ENCODE measurements at regions not wholly inside any gene's neighbourhood (a gene's known extent, or its start where the extent isn't known, plus 50 kb on each side); places are given as distances from the start of the nearest gene placed in this dataset.
A peak's percentile ranks its signal among the peaks of the same experiment; 100 is the strongest.

DNA sequence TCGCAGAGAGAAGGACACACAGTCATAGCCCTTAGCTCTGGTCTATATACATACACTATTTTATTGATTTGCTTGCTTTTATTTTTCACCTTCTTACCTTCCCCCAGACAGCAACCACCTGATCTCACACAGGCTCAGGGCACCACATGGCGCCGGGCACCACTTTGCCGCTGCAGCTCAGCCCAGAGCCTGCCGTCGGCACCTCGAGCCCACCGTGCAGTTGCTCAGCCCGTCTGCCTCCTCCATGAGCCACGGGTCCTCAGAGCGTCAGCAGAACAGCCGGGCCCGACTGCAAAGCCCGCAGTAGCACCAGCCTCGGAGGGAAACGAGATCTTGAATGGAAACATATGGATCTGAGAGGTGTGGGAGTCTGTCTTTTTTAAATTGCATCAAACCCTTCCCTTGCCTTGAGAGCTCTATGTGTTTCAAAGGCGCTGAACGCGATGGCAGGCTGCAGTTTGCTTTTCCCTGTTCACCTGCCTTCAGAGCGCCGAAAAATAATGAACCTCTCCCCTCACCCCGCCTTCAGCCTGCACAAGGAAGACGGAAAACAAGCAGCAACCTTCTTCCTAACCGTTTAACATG lies 505.4 kb downstream of the MN1 start:
- H3K4me3 ChIP-seq: no peak overlapping the region
- in situ Hi-C loops (cut with MboI; ENCODE audit: low pct_unique_long_range_greater_than_20kb in 2 of 9, low sequenced_read_pairs in 9 of 9, unreplicated experiment in 9 of 9): no loop called here
- 15 to 100% (median 58%) methylated on average over 1 to 15 of the region's 24 CpGs for WGBS, 10 experiments
- peak overlapping the region; percentile 3 to 10 for H3K27ac ChIP-seq
- peaks cover 57 to 66% of the 10 kb centered on the region in 2 donors for H3K4me1 ChIP-seq (replicated peaks in 1 of 2)
- no peak for ATAC-seq (replicated peaks in 6 of 8)

DNA sequence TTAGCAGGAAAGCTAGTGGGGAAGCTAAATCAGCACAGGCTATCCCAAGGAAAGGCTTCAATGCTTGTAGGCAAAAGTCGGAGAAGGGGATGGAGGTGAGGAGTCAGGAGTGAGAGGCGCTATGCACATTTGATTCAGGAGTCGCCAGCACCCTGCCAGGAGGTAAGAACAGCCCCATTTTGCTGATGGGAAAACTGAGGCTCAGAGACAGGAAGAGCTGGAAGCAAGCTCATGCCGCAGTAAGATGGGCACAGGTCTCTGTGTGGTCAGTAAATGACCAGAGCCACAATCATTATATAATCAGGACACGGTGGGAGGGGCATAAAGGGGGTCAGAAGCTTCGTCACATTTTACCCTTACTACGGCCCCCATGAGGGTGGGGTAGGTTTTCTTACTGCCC lies 504.4 kb downstream of the MN1 start:
- no peak overlapping the region for H3K4me3 ChIP-seq
- no peak for ATAC-seq (replicated peaks in 6 of 8)
- peaks cover 57 to 66% of the 10 kb centered on the region in 2 donors for H3K4me1 ChIP-seq (replicated peaks in 1 of 2)
- WGBS, 10 experiments: 64 to 100% (median 100%) methylated on average over 1 to 2 of the region's 7 CpGs; no CpG with 5 or more reads in 5 of the 10 experiments
- H3K27ac ChIP-seq: peak overlapping the region; percentile 17 to 58
- in situ Hi-C loops (cut with MboI; ENCODE audit: low pct_unique_long_range_greater_than_20kb in 2 of 9, low sequenced_read_pairs in 9 of 9, unreplicated experiment in 9 of 9): no loop called here

DNA sequence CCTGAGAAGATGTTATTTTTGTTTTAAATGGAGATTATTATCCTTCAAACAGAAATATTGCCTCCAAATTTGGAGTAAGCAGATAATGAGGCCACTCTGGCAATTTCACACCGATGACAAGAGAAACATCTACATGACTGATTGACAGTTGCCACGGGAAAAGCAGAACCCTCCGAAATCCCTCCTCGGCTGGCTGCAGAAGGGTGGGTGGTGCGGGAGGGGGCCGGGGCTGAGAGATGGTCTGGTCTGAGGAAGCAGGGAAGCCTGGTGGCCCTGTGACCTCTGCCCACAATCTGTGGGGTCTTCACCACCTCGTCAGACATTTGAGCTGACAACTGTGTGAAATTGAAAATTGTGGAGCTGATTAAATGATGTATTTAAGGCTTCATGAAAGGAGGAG lies 503.2 kb downstream of the MN1 start:
- WGBS, 10 experiments: 14 to 80% (median 65%) methylated on average over 1 to 3 of the region's 7 CpGs; no CpG with 5 or more reads in 7 of the 10 experiments
- in situ Hi-C loops (cut with MboI; ENCODE audit: low pct_unique_long_range_greater_than_20kb in 2 of 9, low sequenced_read_pairs in 9 of 9, unreplicated experiment in 9 of 9): no loop called here
- Histone ChIP-seq H3K4me3 (no peak overlapping the region), H3K4me1 (replicated peaks in 1 of 2) (peaks cover 57 to 66% of the 10 kb centered on the region in 2 donors), H3K27ac (peak overlapping the region; percentile 58 to 62)
- no peak for ATAC-seq (replicated peaks in 6 of 8)

DNA sequence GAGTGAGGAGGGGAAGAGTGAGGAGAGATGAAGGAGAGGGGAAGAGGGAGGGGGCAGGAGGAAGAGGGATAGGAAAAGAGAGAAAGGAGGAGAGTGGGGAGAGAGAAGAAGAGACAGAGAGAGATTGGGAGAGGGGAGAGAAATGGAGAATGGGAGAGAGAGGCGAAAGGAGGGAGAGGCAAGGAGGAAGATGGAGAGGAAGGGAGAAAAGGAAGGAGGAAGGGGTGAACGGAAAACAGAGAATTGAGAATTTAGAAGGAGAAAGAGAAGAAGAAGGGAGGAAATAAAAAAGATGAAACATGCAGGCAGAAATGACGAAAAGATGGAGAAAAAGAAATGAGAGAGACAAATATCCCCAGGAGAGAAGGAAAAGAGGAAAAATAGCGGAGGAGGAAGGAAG lies 502.8 kb downstream of the MN1 start:
- Histone ChIP-seq H3K4me3 (peak overlapping the region in 1 of 5 donors; percentile 11), H3K4me1 (replicated peaks in 1 of 2) (peaks cover 54 to 62% of the 10 kb centered on the region in 2 donors)
- WGBS, 10 experiments: 46 to 100% (median 63%) methylated on average over 1 to 4 of the region's 4 CpGs; no CpG with 5 or more reads in 1 of the 10 experiments

DNA sequence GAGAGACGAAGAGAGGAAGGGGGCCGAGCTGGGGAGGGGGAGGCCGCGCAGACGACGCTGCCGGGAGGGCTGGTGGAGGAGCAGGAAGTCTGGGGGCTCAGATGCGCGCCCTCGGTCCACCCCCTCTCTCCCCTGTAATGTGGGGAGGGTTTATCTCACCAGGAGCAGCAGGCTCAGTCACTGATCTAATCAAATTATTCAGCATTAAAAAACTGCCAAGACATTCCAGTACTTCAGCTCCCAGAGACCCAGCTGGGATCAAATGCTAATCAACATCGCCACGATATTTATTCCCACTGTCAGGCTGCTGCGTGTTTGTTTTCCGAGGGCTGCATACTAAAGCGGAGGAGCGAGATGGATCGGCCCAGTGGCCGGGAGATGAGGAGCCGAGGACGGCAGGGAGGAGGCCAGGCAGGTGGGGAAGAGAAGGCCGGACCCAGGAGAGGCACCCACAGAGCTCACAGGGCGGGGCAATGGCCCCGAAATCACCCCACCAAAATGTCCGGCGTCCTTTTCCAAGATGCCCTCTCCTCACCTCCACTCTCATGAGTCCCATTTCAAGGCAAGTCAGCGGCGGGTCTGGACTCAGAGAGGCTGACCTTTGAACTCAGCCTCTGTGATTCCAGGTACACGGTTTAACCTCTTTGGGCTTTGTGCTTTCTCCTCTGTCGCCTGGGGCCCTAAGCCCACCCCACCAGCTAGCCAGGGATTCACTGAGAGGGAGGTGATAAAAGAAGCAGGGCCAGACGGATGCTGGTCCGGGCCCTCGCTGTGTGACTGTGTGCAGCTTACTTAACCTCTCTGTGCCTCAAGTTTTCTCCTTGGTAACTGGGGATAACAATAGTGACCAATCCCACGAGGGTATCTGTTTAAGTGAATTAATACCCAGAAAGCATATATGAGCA lies 502.1 kb downstream of the MN1 start:
- H3K4me3 ChIP-seq: peak overlapping the region in 1 of 5 donors; percentile 11
- 4 to 85% (median 47%) methylated on average over 1 to 13 of the region's 33 CpGs for WGBS, 10 experiments
- H3K27ac ChIP-seq: peak overlapping the region; percentile 58 to 62
- in situ Hi-C loops (cut with MboI; ENCODE audit: low pct_unique_long_range_greater_than_20kb in 2 of 9, low sequenced_read_pairs in 9 of 9, unreplicated experiment in 9 of 9): no loop called here
- peak in 7 of 8 experiments; percentile 55 to 92 (median 87) for ATAC-seq (replicated peaks in 6 of 8)
- peaks cover 47 to 55% of the 10 kb centered on the region in 2 donors for H3K4me1 ChIP-seq (replicated peaks in 1 of 2)

More for the DNA sequence above, 502.8 kb downstream of the MN1 start:
- in situ Hi-C loops (cut with MboI; ENCODE audit: low pct_unique_long_range_greater_than_20kb in 2 of 9, low sequenced_read_pairs in 9 of 9, unreplicated experiment in 9 of 9): no loop called here
- no peak for ATAC-seq (replicated peaks in 6 of 8)
- peak overlapping the region; percentile 58 to 62 for H3K27ac ChIP-seq

DNA sequence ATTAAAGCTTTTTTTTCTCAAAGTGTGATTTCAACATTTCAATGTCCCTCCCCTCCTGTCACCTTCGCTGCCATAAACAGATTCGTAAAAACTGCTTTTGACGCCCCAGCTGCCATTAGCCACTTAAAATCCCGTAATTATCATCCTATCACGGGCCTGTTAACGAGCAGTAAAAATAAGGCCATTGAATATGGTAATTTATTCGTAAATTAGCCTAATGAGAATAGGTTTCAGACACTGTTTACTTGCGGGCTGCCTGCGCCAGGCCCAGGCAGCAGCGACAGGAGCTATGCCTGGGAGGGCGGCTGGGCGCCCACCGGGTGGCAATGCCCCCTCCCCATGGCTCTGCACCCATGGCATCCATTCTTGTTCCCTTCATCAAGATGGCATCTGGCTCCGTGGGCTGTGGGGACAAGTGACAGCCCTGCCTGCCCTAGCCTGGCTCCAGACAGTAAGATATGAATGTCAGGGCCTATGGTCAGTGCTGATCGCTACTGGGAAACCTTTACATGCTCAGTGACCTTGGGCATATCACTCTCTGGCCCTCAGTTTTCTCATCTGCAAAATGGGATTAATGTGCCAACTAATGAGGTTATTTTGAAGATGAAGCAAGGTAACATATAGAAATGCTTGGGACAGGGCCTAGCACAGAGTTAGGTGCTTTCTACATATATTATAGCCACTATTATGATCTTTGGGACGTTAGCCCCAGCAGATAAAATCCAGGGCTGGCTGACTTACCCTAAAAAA lies 500.8 kb downstream of the MN1 start:
- in situ Hi-C loops (cut with MboI; ENCODE audit: low pct_unique_long_range_greater_than_20kb in 2 of 9, low sequenced_read_pairs in 9 of 9, unreplicated experiment in 9 of 9): no loop called here
- no peak for ATAC-seq (replicated peaks in 6 of 8)
- no peak overlapping the region for H3K4me3 ChIP-seq
- no peak overlapping the region for H3K27ac ChIP-seq
- WGBS, 10 experiments: 31 to 100% (median 80%) methylated on average over 2 to 11 of the region's 16 CpGs; no CpG with 5 or more reads in 2 of the 10 experiments
- peaks cover 42 to 44% of the 10 kb centered on the region in 2 donors for H3K4me1 ChIP-seq (replicated peaks in 1 of 2)

DNA sequence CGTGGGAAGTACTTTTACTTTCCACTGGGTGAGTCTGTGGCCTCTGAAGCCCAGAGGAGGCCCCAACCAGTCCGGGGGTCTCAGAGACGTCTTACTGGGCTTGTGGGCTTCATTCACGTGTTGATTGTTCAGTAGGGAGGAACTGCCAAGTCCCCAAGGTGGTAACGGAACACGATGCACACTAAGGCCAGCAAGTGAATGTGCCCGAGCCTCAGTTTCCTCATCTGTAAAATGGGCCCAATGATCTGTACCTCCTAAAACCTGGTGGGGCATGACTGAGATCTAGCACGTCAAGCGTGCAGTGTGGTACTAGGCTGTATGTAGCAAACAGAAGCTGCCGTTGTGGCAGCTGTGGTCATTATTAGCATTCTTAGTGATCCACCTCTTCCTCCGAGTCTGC lies 499.1 kb downstream of the MN1 start:
- WGBS, 10 experiments: 47 to 81% (median 78%) methylated on average over 2 to 11 of the region's 11 CpGs; no CpG with 5 or more reads in 2 of the 10 experiments
- peaks cover 26 to 28% of the 10 kb centered on the region in 2 donors for H3K4me1 ChIP-seq (replicated peaks in 1 of 2)
- no peak overlapping the region for H3K4me3 ChIP-seq
- in situ Hi-C loops (cut with MboI; ENCODE audit: low pct_unique_long_range_greater_than_20kb in 2 of 9, low sequenced_read_pairs in 9 of 9, unreplicated experiment in 9 of 9): no loop called here
- no peak overlapping the region for H3K27ac ChIP-seq
- no peak for ATAC-seq (replicated peaks in 6 of 8)

DNA sequence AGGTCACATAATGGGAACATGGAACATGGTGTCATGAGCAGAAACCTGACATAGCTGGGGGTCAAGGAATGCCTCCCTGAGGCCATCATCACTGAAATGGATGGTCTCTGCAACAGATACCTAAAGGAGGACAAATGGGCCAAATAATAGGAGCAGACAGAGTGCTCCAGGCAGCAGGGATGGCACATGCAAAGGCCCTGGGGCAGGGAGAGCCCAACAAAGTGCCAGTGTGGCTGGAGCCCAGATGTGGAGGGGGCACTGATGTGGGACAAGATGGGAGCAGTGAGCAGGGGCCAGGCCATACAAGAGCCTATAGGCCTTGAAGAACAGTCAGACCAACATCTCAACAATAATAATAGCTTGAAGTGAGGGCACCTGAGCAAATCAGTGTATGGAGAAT lies 497.8 kb downstream of the MN1 start:
- in situ Hi-C loops (cut with MboI; ENCODE audit: low pct_unique_long_range_greater_than_20kb in 2 of 9, low sequenced_read_pairs in 9 of 9, unreplicated experiment in 9 of 9): no loop called here
- no peak overlapping the region for H3K4me3 ChIP-seq
- no peak overlapping the region for H3K27ac ChIP-seq
- peaks cover 14 to 16% of the 10 kb centered on the region in 2 donors for H3K4me1 ChIP-seq (replicated peaks in 1 of 2)
- no peak for ATAC-seq (replicated peaks in 6 of 8)

DNA sequence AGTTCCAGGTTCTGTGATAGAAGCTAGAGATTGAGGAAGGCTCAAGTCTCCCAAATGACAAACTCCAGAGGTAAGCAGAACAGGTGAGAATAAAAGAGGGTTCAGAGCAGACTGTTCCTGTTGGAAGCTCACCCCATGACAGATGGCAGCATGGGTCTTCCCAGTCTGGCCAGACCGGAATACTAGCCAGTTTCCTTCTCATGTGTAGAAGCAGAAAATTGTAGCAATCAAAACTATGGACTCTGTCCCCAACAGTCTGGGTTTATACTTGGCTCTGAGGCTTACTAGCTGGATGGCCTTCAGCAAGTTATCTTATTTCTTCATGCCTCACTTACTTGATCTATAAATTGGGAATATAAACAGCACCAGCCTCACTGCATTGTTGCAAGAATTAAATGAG lies 494.8 kb downstream of the MN1 start:
- H3K4me1 ChIP-seq (replicated peaks in 1 of 2): peaks cover 18 to 21% of the 10 kb centered on the region in 2 donors
- in situ Hi-C loops (cut with MboI; ENCODE audit: low pct_unique_long_range_greater_than_20kb in 2 of 9, low sequenced_read_pairs in 9 of 9, unreplicated experiment in 9 of 9): no loop called here
- ATAC-seq (replicated peaks in 6 of 8): no peak
- no peak overlapping the region for H3K27ac ChIP-seq
- WGBS, 10 experiments: 14 to 100% (median 83%) methylated on average over 1 of the region's 1 CpG; no CpG with 5 or more reads in 5 of the 10 experiments
- H3K4me3 ChIP-seq: no peak overlapping the region

DNA sequence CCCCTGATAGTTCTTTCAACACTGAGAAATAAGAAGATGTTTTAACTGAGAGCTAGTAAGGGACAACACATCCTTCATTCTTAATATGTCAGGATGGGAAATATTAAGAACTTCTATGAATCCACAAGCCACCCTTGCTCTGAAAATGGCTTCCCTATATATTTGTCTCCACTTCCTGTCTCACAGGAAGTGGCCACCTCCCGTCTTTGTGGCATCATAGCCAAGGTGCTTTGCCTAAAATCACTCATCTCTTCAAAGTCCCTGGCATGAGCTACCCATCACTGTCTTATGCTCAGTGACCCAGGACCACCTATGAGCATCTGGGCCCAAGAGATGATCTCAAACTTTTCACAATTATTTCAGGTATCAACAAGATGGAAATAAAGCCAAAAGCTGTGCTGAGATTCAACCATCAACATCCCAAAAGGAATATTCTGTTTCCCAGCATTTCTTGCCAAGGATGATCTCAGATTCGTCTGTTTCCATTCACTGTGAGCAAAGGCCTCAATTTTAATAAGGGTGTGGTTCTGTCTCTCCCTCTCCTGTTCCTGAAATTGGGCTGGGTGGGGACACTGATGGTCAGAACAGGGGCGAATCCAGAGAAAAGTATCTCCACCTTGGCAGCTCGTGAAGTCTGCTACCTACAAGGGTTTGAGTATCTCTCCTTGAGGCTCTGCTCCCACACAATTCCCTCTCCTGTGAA lies 493.9 kb downstream of the MN1 start:
- Histone ChIP-seq H3K4me3 (no peak overlapping the region), H3K27ac (no peak overlapping the region), H3K4me1 (replicated peaks in 1 of 2) (peaks cover 28 to 30% of the 10 kb centered on the region in 2 donors)
- in situ Hi-C loops (cut with MboI; ENCODE audit: low pct_unique_long_range_greater_than_20kb in 2 of 9, low sequenced_read_pairs in 9 of 9, unreplicated experiment in 9 of 9): no loop called here
- WGBS, 10 experiments: 0 to 100% (median 20%) methylated on average over 1 to 4 of the region's 4 CpGs; no CpG with 5 or more reads in 1 of the 10 experiments
- ATAC-seq (replicated peaks in 6 of 8): peak in 3 of 8 experiments; percentile 51 to 91 (median 85)

DNA sequence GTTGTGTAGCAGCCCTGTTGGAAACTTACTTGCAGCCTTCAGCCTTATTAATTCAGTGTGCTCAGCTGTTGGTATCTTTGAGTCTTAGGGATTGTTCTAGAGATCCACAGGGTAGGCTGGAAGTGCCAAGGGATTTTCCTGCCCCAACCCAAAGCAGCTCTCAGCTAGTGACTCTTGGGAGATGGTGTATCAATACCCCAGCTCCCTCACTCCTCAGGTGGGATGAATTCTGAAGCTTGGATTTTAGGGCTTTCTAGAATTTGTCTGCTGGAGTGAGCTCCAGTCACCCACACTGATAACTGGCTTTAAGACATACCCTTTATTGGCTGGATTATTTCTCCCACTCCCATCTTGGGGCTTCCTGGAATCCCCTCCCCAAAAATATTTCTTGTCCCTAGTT lies 493.0 kb downstream of the MN1 start:
- Histone ChIP-seq H3K27ac (no peak overlapping the region), H3K4me3 (no peak overlapping the region), H3K4me1 (replicated peaks in 1 of 2) (peaks cover 35 to 38% of the 10 kb centered on the region in 2 donors)
- in situ Hi-C loops (cut with MboI; ENCODE audit: low pct_unique_long_range_greater_than_20kb in 2 of 9, low sequenced_read_pairs in 9 of 9, unreplicated experiment in 9 of 9): no loop called here
- no peak for ATAC-seq (replicated peaks in 6 of 8)

DNA sequence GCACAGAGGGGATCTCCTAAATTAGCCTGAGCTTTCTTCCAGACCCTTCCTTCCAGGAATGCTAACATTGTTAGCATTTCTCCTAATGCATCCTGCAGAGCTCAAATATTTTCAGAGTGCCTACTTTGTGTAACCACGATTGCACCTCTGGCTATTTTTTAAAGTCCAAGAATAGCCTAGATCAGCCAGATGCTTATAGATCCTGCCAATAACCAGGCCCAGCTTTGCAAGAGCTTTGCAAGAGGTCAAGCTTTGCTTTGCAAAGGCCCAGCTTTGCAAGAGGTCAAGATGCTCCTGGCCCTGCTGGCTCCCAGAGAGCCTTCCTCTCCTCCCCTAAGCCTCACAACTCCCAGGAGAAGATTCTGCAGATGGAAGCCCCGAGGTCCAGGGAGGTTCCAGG lies 491.9 kb downstream of the MN1 start:
- H3K4me1 ChIP-seq (replicated peaks in 1 of 2): peaks cover 42 to 43% of the 10 kb centered on the region in 2 donors
- in situ Hi-C loops (cut with MboI; ENCODE audit: low pct_unique_long_range_greater_than_20kb in 2 of 9, low sequenced_read_pairs in 9 of 9, unreplicated experiment in 9 of 9): no loop called here
- no peak overlapping the region for H3K27ac ChIP-seq
- peak in 3 of 8 experiments; percentile 12 to 75 (median 29) for ATAC-seq (replicated peaks in 6 of 8)
- 0 to 88% (median 60%) methylated on average over 1 to 2 of the region's 2 CpGs; no CpG with 5 or more reads in 3 of the 10 experiments for WGBS, 10 experiments
- no peak overlapping the region for H3K4me3 ChIP-seq

Measured in motor neuron (in vitro differentiated cells).